ENCODE measurements at regions not wholly inside any gene's neighbourhood (a gene's known extent, or its start where the extent isn't known, plus 50 kb on each side); places are given as distances from the start of the nearest gene placed in this dataset.

- TF ChIP-seq CTCF (IDR thresholded peaks at IDR 0.05) (no peak), REST (IDR thresholded peaks at IDR 0.05; ENCODE audit: insufficient read depth in 1 of 2, low read depth in 2 of 2, low read length in 1 of 2) (no peak), POLR2AphosphoS5 (IDR thresholded peaks at IDR 0.05; ENCODE audit: low read depth, low read length) (no peak)
Observed at GRCh38 chr9:124108216-124108615, 96.6 kb downstream of the LHX2 start.
